RCC 7860 (cell line): ENCODE measurements at regions not wholly inside any gene's neighbourhood (a gene's known extent, or its start where the extent isn't known, plus 50 kb on each side); places are given as distances from the start of the nearest gene placed in this dataset.

Experiments
- DNase-seq: peaks from one replicate; pipeline ENCODE4 v3.0.0-alpha.2; 2015; ENCODE audit warnings: low spot score
- FAIRE-seq: peaks from 2 replicates; lab custom pipeline; 2012; peaks lifted over from hg19 to GRCh38; lab: Jason Lieb, UNC

DNA sequence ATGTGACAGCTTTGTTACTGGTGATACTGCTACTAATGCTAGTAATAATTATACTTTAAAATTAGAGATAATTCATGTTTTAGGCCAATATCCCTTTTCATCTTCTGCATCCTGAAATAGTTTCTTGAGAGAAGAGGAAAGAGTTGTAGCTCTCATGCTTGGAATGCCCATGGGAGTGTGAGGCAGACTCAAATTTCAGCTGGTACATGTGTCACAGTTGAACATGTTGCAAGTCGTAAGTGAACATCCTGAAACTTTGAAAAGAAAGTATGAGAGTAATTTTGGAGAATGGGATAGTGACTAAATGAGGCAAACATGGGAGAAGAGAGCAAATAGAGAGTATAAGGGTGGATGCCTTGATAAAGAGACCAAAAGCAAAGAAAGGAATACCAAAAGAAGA is 168.0 kb downstream of the TMTC3 start:
- DNase-seq (no peak), FAIRE-seq (no peak)

DNA sequence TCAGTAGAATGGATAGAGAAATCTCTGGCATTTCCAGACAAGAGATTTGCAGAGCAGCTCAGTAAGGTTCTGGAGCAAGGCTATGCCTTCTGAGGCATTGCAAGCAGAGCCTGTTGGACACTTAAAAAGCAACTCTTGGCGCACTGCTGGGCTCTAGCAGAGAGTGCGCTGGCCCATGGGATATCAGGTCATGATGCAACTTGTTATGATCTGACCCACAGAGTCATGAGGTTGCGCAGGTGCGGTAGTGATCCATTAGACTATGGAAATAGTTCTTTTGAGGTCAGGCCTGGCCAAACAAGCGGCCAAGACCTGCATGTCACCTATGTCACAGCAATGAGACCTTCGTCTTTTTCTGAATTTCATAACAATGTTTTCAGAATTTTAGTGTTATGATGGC is 168.6 kb downstream of the TMTC3 start:
- DNase-seq = no peak
- no peak for FAIRE-seq

DNA sequence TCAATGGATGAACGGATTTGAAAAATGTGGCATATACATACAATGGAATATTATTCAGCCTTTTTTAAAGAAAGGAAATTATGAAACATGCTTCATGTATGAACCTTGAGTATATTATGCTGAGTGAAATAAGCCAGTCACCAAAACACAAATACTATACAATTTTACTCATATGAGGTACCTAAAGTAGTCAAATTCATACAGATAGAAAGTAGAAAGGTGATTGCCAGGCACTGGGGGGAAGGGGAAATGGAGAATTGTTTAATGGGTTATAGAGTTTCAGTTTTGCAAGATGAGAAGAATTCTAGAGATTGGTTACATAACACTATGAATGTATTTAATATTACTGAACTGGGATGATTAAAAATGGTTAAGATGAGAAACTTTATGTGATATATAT is 171.4 kb downstream of the TMTC3 start:
- no peak for DNase-seq
- FAIRE-seq = no peak

DNA sequence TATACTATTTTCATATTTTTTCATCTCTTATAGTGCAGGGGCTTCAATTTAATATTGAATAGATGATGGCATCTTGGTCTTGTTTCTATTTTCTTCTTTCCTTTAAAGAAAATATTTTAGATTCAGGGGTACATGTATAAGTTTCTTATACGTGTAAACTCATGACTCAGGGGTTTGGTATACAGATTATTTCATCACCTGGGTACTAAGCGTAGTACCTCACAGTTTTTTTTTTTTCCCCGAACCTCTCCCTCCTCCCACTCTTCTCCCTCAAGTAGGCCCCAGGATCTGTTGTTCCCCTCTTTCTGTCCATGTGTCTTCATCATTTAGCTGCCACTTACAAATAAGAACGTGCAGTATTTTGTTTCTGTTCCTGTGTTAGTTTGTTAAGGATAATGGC is 172.6 kb downstream of the TMTC3 start:
- FAIRE-seq (no peak), DNase-seq (no peak)

DNA sequence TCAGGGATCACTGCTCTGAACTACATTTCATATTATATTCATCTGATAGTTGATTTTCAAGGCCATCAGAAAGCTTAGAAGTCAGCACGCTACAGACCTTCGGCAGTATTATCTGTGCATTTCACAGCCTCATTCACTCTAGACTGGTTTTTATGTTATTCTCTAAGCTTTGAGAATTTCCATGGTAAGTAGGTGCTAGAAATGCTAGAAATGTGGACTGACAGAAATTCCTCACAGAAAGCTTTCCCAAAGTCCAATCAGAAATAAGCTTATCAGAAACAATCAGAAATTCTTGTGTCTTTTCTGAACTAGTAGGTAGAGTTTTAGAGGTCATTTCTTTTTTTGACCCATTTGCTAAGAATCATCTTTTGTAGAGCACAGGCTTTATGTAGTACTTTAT is 176.6 kb downstream of the TMTC3 start:
- FAIRE-seq = no peak
- no peak for DNase-seq

DNA sequence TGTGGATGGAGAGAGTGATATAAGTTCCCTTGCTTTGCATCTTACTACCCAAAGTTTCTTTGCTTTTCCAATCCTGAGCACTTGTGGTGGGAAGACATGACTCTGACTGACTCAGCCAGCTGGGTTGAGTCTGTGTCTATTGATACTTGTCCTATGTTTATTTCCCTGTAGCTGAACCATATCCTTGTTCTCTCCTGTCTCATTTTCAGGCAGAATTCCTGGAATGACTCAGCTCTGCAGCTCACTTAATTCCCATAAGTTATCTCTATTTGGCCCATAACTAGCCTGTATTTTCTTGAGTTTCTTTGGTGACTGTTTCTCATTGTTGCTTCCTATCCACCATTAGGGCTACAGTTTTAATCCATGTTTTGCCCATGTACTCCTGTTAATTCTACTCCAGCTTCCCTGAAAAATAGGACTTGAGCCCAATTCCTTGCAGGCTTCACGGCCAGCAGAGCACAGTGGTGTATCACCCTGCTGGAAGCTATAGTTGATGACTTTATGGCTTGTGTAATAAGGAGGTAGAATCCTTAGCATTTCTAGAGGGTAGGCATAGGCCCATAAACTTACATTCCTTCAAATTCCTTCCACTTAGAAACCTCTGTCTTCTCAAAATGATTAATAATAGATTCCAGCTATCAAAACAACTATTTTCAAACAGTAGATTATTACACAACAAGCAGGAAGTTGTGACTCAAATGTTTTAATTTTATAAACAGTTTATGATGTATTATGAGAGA is 183.1 kb downstream of the TMTC3 start:
- DNase-seq = peak; percentile 91
- FAIRE-seq = peak; percentile 91

DNA sequence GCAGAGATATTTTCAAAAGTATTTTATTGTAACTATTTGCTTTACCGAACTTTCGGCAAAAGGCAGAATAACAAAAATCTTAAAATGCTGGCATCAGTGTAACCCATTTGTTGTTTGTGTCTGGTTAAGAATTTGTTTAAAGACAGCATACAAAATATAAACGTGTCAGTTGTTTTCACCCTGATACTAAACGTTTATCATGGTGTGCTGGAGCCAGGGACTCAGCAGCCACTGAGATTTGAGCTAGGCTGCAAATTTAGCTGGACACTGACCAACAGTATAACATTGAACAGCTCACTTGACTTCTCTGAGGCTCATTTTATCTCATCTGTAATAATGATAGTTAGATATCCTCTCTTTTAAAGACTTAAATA is 183.7 kb downstream of the TMTC3 start:
- no peak for DNase-seq
- no peak for FAIRE-seq

DNA sequence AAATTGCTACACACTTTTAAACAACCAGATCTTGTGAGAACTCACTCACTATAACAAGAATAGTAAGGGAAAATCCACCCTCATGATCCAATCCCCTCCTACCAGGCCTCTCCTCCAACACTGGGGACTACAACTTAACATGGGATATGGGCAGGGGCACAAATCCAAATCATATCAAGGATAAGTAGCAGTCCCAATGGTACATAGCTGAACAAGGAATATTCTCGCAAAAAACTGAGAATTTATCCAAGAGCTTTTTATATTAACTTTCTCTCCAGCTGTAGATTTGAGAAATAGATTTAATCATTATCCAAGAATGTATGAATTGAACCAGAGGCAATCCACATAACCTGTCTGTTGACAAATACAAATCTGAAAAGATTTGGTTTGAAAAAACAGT is 185.2 kb downstream of the TMTC3 start:
- DNase-seq (no peak), FAIRE-seq (no peak)

DNA sequence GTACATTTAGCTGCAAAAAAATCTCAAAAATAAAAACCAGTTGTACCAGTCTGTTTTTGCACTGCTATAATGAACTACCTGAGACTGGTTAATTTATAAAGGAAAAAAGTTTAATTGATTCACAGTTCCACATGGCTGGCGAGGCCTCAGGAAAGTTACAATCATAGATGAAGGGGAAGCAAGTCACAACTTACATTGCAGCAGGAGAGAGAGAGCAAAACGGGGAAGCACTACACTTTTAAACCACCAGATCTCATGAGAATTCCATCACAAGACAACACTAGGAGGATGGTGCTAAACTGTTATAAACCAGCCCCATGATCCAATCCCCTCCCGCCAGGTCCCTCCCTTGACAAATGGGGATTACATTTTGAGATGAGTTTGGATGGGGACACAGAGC is 186.0 kb downstream of the TMTC3 start:
- no peak for FAIRE-seq
- no peak for DNase-seq

DNA sequence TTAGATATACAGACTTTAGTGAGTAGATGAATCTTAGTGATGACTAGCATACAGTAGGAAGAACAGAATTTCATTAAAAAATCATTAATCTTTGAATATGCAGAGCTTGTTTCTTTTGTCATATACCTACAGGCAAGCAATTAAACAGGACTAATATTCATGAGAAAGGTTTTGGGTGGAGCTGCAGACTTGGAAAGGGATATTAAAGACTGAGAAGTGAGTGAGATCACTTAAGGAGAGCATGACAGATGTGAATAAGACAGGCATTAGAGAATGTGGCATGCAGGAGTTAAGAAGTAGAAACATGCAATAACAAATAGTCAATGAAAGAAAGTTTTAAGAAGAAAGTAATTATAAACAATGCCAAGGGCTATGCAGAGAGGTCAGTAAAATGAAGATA is 187.7 kb downstream of the TMTC3 start:
- no peak for FAIRE-seq
- DNase-seq = no peak

DNA sequence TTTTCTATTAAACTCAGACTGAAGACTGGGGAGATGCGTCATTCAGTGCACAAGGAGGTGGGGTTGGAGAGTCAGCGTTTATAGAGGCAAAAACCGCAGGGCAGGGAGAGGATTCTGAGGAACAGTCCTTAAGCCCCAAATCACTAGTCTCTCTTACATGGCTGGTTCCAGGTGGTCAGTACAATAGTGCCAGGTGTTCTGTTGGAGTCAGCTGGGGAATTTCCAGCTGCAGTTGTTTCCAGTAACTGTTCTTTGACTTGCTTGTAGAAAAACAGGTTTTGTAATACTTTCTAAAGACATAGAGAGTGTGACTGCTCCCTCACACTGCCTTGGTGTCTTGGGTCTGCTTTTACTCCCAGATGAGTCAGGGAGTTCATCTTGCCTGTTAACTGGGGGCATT is 192.2 kb downstream of the TMTC3 start:
- DNase-seq (peak; percentile 61), FAIRE-seq (peak; percentile 86)

DNA sequence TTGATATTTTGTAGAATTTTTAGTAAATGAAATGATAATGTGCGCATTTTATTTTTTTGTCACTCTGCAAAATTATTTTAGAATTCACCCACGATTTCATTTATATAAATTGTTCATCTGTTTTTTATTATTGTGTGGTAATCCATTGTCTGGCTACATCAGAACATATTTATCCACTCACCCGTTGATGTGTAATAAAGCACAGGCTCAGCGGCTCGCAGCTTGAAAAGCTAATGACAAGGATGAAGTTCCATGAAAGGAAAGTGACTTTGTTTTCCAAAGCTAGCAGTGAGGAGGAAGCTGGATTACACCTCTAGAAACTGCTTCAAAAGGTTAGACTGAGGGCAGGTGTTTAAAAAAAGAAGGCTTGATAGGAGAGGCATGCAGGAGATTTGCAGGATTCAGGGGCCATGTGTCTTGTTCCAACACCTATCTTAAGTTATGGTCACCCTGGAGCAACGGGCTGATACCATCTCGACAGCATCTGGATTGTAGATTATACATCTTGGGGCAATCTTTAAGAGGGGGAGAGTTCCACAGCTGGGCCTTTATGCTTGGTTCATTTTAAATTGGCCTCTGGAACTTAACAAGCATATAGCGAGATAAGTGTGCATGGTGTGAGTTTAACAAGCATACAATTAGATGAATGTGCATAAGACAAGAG is 194.1 kb downstream of the TMTC3 start:
- DNase-seq (no peak), FAIRE-seq (no peak)

DNA sequence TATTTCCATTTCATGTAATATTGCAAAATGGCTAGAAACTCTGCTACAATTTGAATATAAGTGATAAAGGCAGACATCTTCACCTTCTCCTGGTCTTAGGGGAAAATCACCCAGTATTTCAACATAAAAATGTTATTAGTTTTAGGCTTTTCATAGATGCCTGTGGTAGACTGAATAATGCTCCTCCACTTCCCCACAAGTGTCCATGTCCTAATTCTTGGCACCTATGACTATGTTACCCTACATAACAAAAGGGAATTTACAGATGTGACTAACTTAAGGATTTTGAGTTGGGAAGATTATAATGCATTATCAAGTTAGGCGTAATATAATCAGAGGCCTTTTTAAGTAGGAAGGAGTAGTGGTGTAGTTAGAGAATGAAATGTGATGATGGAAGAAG is 196.4 kb downstream of the TMTC3 start:
- no peak for FAIRE-seq
- no peak for DNase-seq

DNA sequence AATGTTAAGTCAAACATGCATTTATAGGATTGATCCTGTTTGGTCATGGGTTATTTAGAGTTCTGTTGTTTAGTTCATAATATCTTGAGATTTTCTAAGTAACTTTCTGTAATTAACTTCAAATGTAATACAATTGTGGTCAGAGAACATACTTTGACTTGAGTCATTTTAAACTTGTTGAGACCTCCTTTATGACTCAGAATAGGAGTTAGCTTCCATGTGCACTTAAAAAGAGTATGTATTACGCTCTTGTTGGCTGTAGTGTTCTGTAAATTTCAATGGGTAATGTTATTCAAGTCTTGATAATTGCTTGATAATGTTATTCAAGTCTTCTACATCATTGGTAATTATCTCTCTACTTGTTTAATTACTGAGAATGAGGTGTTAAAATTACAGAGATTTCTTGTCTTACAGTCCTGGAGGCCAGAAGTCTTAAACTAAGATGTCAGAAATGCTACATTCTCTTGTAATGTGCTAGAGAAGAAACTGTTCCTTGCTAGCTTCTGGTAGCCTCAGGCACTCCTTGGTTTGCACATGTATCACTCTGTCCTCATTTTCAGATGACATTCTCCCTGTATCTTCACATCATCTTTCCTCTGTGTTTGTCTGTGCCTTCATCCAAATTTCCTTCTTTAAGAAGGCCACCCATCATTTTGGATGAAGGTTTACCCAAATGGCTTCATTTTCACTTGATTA is 197.3 kb downstream of the TMTC3 start:
- DNase-seq (peak; percentile 34), FAIRE-seq (peak; percentile 69)

DNA sequence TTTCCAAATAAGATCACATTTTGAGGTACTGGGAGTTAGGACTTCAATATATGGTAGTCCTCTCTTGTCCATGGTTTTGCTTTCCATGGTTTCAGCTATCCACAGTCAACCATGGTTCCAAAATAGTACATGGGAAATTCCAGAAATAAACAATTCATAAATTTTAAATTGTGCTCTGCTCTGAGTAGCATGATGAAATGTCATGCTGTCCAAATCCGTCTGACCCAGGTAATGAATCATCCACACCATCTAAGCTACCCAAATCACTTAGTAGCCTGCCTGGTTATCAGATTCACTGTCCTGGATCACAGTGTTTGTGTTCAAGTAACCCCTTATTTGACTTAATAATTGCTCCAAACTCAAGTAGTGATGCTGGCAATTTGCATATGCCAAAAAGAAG is 197.9 kb downstream of the TMTC3 start:
- FAIRE-seq = no peak

DNA sequence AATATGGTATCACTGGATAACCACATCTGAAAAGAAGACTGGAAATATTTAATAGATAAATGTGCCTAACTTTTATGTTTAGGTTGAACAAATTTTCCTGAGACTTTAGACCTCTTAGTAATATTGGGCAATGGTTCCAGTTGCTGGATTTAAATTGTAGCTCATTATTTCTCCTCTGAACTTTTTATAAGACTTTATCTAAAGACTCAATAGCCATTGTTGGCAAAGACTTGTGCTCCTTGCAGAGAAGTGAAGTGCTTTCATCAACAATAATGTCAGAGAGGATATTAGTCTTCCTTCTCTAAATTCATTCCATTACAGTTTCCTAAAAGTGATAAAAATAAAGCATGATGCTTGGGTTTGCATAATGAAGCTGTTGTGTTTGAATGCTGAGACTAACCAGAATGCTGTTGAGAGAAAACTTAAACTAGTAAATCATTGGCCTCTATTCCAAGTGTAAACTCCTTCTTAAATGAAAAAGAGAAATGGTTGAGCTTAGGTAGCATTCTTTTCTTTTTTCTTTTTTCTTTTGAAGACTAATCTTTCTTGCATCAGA is 200.2 kb downstream of the TMTC3 start:
- DNase-seq = no peak
- FAIRE-seq = no peak

More for the DNA sequence above, 197.9 kb downstream of the TMTC3 start:
- peak; percentile 13 for DNase-seq

DNA sequence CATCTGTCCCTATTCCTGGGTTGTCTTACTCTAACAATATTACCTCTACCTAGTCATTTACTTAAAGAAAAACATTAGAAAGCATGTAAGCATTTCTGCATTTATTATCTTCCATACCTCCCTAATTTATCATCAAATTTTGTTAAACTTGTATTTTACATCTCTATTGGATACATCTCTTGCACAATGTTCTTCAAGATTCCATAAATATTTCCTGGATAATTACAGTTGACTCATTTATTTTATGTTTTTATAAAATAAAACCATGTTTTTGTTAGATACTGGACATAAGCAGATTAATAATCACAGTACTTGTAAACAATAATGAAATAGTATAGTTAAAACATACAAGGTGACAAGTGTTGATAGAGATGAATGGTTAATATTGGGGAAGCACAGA is 209.0 kb downstream of the TMTC3 start:
- FAIRE-seq (no peak), DNase-seq (no peak)

DNA sequence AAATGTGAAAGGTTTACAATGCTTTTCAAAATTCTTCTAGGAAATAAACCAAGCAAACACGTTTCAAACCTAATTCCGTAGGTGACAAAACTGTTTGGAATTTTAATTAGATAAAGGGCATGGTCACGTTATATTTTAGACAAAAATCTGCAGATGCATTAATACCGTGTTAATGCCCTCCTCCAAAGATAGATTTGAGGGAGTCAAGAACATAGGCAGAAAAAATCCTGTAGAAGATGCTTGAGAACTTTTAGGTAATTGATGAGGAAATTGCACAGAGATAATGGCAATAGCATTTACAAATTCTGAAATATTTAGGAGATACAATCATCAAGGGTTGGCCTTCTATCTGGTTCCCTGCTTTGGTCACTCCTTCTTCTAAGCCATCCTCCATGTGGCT is 212.6 kb downstream of the TMTC3 start:
- no peak for FAIRE-seq
- DNase-seq = no peak

DNA sequence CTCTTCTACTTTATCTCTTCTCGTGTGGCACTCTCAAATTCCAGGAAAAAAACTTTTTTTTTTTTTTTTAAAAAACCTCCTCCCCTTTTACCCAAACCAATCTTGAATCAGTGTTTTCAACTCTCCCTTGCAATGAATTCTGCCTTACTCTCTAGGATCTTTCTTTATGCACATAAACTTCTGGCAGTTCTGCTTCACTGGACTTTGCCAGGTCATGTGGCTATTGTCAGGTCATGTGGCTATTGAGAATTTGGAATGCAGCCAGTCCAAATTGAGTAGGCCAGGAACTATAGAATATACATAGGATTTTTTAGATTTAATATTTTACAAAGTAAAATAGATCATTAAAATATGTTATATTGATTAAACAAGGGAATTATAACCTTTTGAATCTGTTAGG is 218.2 kb downstream of the TMTC3 start:
- peak; percentile 89 for FAIRE-seq
- peak; percentile 35 for DNase-seq

DNA sequence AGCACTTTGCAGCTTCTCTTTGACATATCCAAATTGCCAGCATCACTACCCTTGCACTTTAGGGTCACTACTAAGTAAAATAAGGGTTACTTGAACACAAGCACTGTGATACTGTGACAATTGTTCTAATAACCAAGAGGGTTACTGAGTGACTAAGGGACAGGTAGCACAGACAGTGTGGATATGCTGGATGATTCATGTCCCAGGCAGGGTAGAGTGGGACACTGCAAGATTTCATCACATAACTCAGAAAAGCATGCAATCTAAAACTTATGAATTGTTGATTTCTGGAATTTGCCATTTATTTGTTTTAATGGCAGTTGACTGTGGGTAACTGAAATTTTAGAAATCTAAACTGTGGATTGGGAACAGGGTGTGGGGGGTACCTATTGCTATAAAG is 218.8 kb downstream of the KITLG start:
- FAIRE-seq (peak; percentile 87), DNase-seq (peak; percentile 55)

DNA sequence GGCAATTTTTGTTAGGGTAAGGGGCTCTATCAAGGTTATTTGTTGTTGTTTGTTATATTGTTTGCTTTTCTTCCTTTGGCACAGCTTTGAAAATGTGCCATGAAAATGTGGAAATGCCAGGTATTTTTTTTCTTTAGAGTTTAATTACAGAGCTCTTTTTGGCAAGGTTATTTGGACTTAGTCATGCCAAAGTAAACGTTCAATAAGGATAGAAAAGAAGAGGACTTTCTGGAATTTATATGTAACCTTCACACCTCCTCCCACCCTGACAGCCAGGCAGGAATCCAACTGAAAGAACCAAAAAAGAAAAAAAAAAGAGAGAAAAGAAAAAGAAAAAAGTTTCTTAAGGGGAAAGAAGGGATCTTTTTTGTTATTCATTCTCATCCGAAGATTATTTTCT is 217.8 kb downstream of the KITLG start:
- no peak for DNase-seq

DNA sequence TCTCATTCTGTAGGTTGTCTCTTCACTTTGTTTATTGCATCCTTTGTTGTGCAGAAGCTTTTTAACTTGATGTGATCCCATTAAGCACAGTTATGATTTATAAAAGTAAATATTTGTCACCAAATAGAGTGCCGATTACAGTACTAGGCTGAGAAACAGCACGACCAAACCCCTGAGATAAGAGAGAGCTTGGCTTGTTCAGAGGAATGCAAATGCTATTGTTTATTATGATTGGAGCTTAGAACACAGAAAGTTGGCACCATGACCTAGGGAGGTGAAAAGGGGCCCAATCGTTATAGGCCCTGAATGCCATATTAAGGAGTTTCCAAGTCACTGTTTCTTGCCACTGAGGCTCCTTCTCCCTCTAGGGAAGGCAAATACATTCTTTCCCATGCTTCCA is 214.9 kb downstream of the KITLG start:
- no peak for FAIRE-seq
- no peak for DNase-seq

More for the DNA sequence above, 217.8 kb downstream of the KITLG start:
- FAIRE-seq = peak; percentile 74
